NT2/D1 (cell line): ENCODE measurements at regions not wholly inside any gene's neighbourhood (a gene's known extent, or its start where the extent isn't known, plus 50 kb on each side); places are given as distances from the start of the nearest gene placed in this dataset.
A peak's percentile ranks its signal among the peaks of the same experiment; 100 is the strongest.
"Not testable (repeated sequence)": the region's sequence is repeated elsewhere in the genome, so short reads cannot be mapped to it uniquely, and the experiment has no call there.

Source experiments
- DNase-seq: peaks from one replicate; pipeline ENCODE4 v3.0.0-alpha.2; 2011; ENCODE audit warnings: low read depth, low spot score
- H3K27me3 ChIP-seq: 2 replicates; pipeline ENCODE4 v1.6.0; 2011; ENCODE audit warnings: mild to moderate bottlenecking; ENCODE audit not compliant: insufficient read length, insufficient read depth
- H3K36me3 ChIP-seq: 2 replicates; pipeline ENCODE4 v1.6.1; 2011; ENCODE audit warnings: mild to moderate bottlenecking, low read length, mixed read lengths; ENCODE audit not compliant: insufficient read depth, insufficient read length
- H3K4me1 ChIP-seq: 2 replicates; pipeline ENCODE4 v1.5.1; 2011; ENCODE audit not compliant: insufficient read depth, insufficient read length
- H3K4me3 ChIP-seq: 2 replicates; pipeline ENCODE4 v1.5.1; 2011; ENCODE audit warnings: low read depth; ENCODE audit not compliant: insufficient read length
- H3K9ac ChIP-seq: 2 replicates; pipeline ENCODE4 v1.6.0; 2011; ENCODE audit warnings: low read depth; ENCODE audit not compliant: insufficient read length
- H3K9me3 ChIP-seq: 2 replicates; pipeline ENCODE4 v1.5.1; 2011; ENCODE audit warnings: mild to moderate bottlenecking, low read length; ENCODE audit not compliant: insufficient read depth
- SUZ12 ChIP-seq: IDR thresholded peaks from 2 replicates; pipeline ENCODE4 v1.6.1; 2011; ENCODE audit not compliant: insufficient read length, insufficient read depth; ENCODE audit errors: extremely low read depth
- YY1 ChIP-seq: IDR thresholded peaks from 2 replicates; pipeline ENCODE4 v1.6.1; 2011; ENCODE audit not compliant: insufficient read length, insufficient read depth
- ZNF274 ChIP-seq: IDR thresholded peaks from 2 replicates; pipeline ENCODE4 v1.6.1; 2011; ENCODE audit warnings: mild to moderate bottlenecking, low read depth, low read length

DNA sequence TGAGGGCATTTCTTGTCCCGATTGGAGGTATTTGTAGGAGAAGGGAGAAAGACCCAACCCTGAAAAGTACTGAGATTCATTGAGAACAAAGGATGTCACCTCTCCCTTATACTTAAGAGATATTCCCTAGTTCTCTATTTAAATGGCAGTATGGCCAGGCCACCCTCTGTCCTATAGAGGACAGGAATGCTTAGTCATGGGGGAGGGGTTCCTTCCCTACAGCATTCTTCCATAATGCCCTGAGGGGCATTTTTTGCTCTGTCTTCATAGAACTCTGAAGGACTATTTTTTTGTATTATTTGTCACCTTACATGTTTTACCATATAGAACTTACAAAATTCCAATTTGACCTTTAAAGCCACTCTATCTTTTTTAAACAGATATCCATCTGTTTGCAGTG, 176.3 kb downstream of the TMEM161B start:
- DNase-seq: peak; percentile 47
- H3K4me3 ChIP-seq: no peak overlapping the region
- H3K27me3 ChIP-seq: no peaks in the 10 kb centered on the region
- no peaks in the 10 kb centered on the region; the same call in 1 of the 2 replicates for H3K9me3 ChIP-seq
- no peak overlapping the region for H3K9ac ChIP-seq
- H3K36me3 ChIP-seq: no peaks in the 10 kb centered on the region
- TF ChIP-seq YY1: no peak
- no peak for TF ChIP-seq SUZ12
- TF ChIP-seq ZNF274: no peak
- H3K4me1 ChIP-seq: no peaks in the 10 kb centered on the region

- TF ChIP-seq ZNF274 (no peak), YY1 (no peak), SUZ12 (no peak)
- H3K4me3 ChIP-seq: no peak overlapping the region
- no peaks in the 10 kb centered on the region for H3K27me3 ChIP-seq
- H3K9me3 ChIP-seq: no peaks in the 10 kb centered on the region
- no peak for DNase-seq
- no peaks in the 10 kb centered on the region for H3K4me1 ChIP-seq
- no peak overlapping the region for H3K9ac ChIP-seq
- no peaks in the 10 kb centered on the region for H3K36me3 ChIP-seq
These were observed 178.1 kb downstream of the TMEM161B start for GRCh38 chr5:88090506-88090905.

GRCh38 chr5:88089719-88090390, 178.8 kb downstream of the TMEM161B start:
- Histone ChIP-seq H3K4me1 (no peaks in the 10 kb centered on the region), H3K27me3 (no peaks in the 10 kb centered on the region), H3K36me3 (no peaks in the 10 kb centered on the region), H3K9ac (no peak overlapping the region), H3K9me3 (no peaks in the 10 kb centered on the region), H3K4me3 (no peak overlapping the region)
- DNase-seq: no peak
- TF ChIP-seq SUZ12: no peak
- TF ChIP-seq ZNF274: no peak
- TF ChIP-seq YY1: no peak

DNA sequence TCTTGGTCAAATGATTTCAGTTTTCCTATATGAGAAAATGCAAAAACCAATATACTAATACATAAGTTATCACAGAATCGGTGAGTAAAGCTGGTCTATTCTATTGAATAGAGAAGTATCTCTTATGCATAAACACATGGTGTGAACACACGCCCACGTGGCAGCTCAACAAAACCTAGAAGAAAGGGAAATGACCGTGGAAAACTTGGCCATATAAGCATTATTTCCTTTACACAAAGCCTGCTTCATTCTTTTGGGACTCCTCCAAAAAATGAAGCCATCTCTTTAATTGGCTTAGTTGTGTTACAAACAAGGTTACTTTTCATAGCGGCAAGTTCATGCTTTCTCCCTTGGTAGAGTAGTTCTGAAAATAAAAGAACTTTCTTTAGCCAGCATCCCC, 183.2 kb downstream of the TMEM161B start:
- Histone ChIP-seq H3K9ac (no peak overlapping the region), H3K27me3 (no peaks in the 10 kb centered on the region), H3K4me1 (no peaks in the 10 kb centered on the region), H3K4me3 (no peak overlapping the region), H3K9me3 (no peaks in the 10 kb centered on the region), H3K36me3 (no peaks in the 10 kb centered on the region)
- no peak for TF ChIP-seq ZNF274
- no peak for TF ChIP-seq SUZ12
- TF ChIP-seq YY1: no peak
- DNase-seq: no peak

DNA sequence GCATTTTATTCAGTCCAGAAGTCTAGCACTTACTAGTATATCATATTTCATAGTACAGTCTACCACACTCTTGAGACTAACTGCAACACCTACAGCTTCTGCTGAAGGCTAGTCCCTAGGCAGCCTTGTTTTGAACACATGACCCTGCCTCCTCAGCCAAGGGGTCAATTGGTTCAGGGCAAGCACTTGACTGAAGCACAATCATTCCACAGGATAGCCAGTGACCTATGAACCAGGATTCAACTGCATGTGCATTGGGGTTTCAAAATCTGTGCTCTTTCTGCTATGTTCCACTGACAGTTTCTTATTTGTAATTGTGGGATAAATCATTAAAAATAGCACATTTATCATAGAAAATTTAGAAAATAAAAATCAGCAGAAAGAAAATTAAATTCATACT, 186.8 kb downstream of the TMEM161B start:
- no peak for DNase-seq
- H3K27me3 ChIP-seq: no peaks in the 10 kb centered on the region
- no peak overlapping the region for H3K4me3 ChIP-seq
- H3K9ac ChIP-seq: no peak overlapping the region
- no peak for TF ChIP-seq SUZ12
- TF ChIP-seq ZNF274: no peak
- no peak for TF ChIP-seq YY1
- no peaks in the 10 kb centered on the region for H3K4me1 ChIP-seq
- no peaks in the 10 kb centered on the region for H3K36me3 ChIP-seq
- no peaks in the 10 kb centered on the region for H3K9me3 ChIP-seq

DNA sequence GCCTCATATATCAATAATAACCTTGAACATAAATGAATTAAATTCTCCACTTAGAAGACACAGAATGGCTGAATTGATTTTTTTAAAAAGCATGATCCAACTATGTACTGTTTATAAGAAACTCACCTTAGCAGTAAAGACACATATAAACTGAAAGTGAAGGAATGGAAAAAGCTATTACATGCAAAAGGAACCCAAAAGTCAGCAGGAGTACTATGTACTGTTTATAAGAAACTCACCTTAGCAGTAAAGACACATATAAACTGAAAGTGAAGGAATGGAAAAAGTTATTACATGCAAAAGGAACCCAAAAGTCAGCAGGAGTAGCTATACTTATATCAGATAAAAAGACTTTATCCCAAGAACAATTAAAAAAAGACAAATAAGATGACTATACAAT, 204.8 kb downstream of the TMEM161B start:
- Histone ChIP-seq H3K27me3 (no peaks in the 10 kb centered on the region), H3K36me3 (no peaks in the 10 kb centered on the region), H3K4me3 (no peak overlapping the region), H3K4me1 (no peaks in the 10 kb centered on the region), H3K9ac (no peak overlapping the region), H3K9me3 (no peaks in the 10 kb centered on the region)
- TF ChIP-seq SUZ12 (no peak), YY1 (no peak), ZNF274 (no peak)
- DNase-seq: no peak

- TF ChIP-seq ZNF274 (no peak), SUZ12 (no peak), YY1 (no peak)
- no peaks in the 10 kb centered on the region for H3K36me3 ChIP-seq
- H3K4me3 ChIP-seq: no peak overlapping the region
- no peaks in the 10 kb centered on the region for H3K27me3 ChIP-seq
- no peak for DNase-seq
- no peak overlapping the region for H3K9ac ChIP-seq
- no peaks in the 10 kb centered on the region for H3K9me3 ChIP-seq
- no peaks in the 10 kb centered on the region for H3K4me1 ChIP-seq
These were observed 208.5 kb downstream of the TMEM161B start for GRCh38 chr5:88060194-88060593.

DNA sequence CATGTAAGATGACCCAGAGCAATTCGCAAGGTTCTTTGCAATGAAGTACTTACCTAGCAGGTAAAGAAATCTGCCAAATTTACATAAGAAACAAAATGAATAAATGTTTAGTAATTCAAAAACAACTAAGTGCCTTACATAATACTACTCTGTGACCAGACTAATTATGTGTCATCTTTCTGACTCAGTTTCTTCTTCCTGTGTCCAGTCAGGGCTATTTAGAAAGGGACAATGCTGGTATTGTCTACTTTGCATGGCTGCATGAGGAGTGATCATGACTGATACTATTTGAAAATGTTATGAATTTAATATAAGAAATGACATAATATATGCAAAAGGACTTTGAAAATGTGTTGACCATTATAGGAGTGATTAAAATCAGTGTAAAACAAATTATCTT, 210.0 kb downstream of the TMEM161B start:
- H3K36me3 ChIP-seq: no peaks in the 10 kb centered on the region
- H3K27me3 ChIP-seq: no peaks in the 10 kb centered on the region
- no peaks in the 10 kb centered on the region for H3K4me1 ChIP-seq
- H3K9me3 ChIP-seq: no peaks in the 10 kb centered on the region
- no peak overlapping the region for H3K4me3 ChIP-seq
- TF ChIP-seq YY1 (no peak), SUZ12 (no peak), ZNF274 (no peak)
- no peak overlapping the region for H3K9ac ChIP-seq
- DNase-seq: no peak

- not testable (repeated sequence) for H3K4me3 ChIP-seq, H3K36me3 ChIP-seq, DNase-seq, H3K9me3 ChIP-seq, H3K4me1 ChIP-seq, H3K27me3 ChIP-seq, H3K9ac ChIP-seq
These were observed 216.2 kb downstream of the TMEM161B start for GRCh38 chr5:88052468-88052867.
